Tibial nerve (tissue), 4 donors: ENCODE measurements at regions not wholly inside any gene's neighbourhood (a gene's known extent, or its start where the extent isn't known, plus 50 kb on each side); places are given as distances from the start of the nearest gene placed in this dataset.

ENCODE experiments used
- CTCF ChIP-seq, 5 experiments: fragments of 200-600 bp in 3 of 5; fragments of 450-650 bp in 2 of 5; sonication (generic) in 3 of 5; IDR thresholded peaks; one replicate each; pipeline ENCODE4 v1.5.1; 2016 to 2019; ENCODE audit warnings: antibody characterized with exemption in 5 of 5, mild to moderate bottlenecking in 3 of 5, moderate library complexity in 2 of 5
- EP300 ChIP-seq, 2 donors: sonication (generic); formaldehyde crosslinking; IDR thresholded peaks; one replicate each; pipeline ENCODE4 v1.6.1; 2017; ENCODE audit warnings: antibody characterized with exemption in 2 of 2, mild to moderate bottlenecking in 1 of 2
- POLR2A ChIP-seq, 2 donors: fragments of 450-650 bp; IDR thresholded peaks; one replicate each; pipeline ENCODE4 v1.6.1; 2017; ENCODE audit warnings: antibody characterized with exemption in 2 of 2, mild to moderate bottlenecking in 2 of 2, moderate library complexity in 2 of 2

DNA sequence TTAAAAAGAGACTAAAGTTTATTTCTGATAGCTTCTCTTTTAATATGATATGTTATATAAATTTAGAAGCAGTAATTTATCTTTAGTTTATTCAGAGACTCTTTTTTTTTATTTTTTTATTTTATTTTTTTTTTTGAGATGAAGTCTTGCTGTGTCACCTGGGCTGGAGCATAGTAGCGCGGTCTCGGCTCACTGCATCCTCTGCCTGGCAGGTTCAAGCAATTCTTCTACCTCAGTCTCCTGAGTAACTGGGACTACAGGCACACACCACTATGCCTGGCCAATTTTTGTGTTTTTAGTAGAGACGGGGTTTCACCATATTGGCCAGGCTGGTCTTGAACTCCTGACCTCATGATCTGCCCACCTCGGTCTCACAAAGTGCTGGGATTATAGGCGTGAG lies 89.6 kb downstream of the DISP1 start:
- TF ChIP-seq CTCF (IDR thresholded peaks at IDR 0.05), result no peak
- TF ChIP-seq EP300 (IDR thresholded peaks at IDR 0.05), result no peak
- no peak for TF ChIP-seq POLR2A (IDR thresholded peaks at IDR 0.05)
